ENCODE measurements at regions not wholly inside any gene's neighbourhood (a gene's known extent, or its start where the extent isn't known, plus 50 kb on each side); places are given as distances from the start of the nearest gene placed in this dataset.
A peak's percentile ranks its signal among the peaks of the same experiment; 100 is the strongest.

GRCh38 chr2:59684116-59684770 lies 869.2 kb downstream of the BCL11A start:
- H3K9me3 ChIP-seq (ENCODE audit: control insufficient read depth, low read depth, low read length) = no peaks in the 10 kb centered on the region
- H3K36me3 ChIP-seq (ENCODE audit: control insufficient read depth, low read depth, low read length) = no peaks in the 10 kb centered on the region
- H3K27me3 ChIP-seq (ENCODE audit: control insufficient read depth, insufficient read depth, low read length) = no peaks in the 10 kb centered on the region
- H3K9ac ChIP-seq (ENCODE audit: low read length) = no peak overlapping the region
- no peak overlapping the region for H3K4me3 ChIP-seq (ENCODE audit: low read length)
- H3K27ac ChIP-seq (ENCODE audit: low read length) = no peak overlapping the region
- H3K4me1 ChIP-seq (ENCODE audit: control insufficient read depth, low read depth, low read length) = no peaks in the 10 kb centered on the region

GRCh38 chr2:59680863-59681262 lies 872.6 kb downstream of the BCL11A start:
- Histone ChIP-seq H3K4me3 (ENCODE audit: low read length) (no peak overlapping the region), H3K27ac (ENCODE audit: low read length) (no peak overlapping the region), H3K27me3 (ENCODE audit: control insufficient read depth, insufficient read depth, low read length) (no peaks in the 10 kb centered on the region), H3K4me1 (ENCODE audit: control insufficient read depth, low read depth, low read length) (no peaks in the 10 kb centered on the region), H3K36me3 (ENCODE audit: control insufficient read depth, low read depth, low read length) (no peaks in the 10 kb centered on the region), H3K9me3 (ENCODE audit: control insufficient read depth, low read depth, low read length) (no peaks in the 10 kb centered on the region), H3K9ac (ENCODE audit: low read length) (no peak overlapping the region)

DNA sequence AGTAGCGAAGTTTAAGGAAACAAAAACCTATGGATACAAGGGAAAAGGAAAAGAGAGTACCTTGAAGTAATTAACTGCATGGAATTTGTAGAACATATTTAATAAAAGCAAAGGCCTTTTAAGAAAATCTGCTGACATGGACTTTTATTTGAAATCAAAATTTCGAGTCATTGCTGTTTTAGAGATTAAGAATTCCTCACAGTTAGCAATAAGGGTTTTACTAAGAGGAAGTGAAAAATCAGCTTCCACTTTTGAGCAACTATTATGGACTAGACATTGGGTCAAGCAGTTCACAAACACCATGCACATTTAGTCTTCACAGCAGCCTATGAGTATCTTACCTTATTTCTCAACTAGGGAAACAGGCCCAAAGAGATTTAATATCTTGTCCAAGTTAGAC lies 876.3 kb downstream of the BCL11A start:
- no peaks in the 10 kb centered on the region for H3K9me3 ChIP-seq (ENCODE audit: control insufficient read depth, low read depth, low read length)
- no peaks in the 10 kb centered on the region for H3K36me3 ChIP-seq (ENCODE audit: control insufficient read depth, low read depth, low read length)
- no peaks in the 10 kb centered on the region for H3K4me1 ChIP-seq (ENCODE audit: control insufficient read depth, low read depth, low read length)
- H3K27me3 ChIP-seq (ENCODE audit: control insufficient read depth, insufficient read depth, low read length) = no peaks in the 10 kb centered on the region
- H3K9ac ChIP-seq (ENCODE audit: low read length) = no peak overlapping the region
- H3K4me3 ChIP-seq (ENCODE audit: low read length) = no peak overlapping the region
- no peak overlapping the region for H3K27ac ChIP-seq (ENCODE audit: low read length)

- Histone ChIP-seq H3K9ac (ENCODE audit: low read length) (no peak overlapping the region), H3K4me1 (ENCODE audit: control insufficient read depth, low read depth, low read length) (no peaks in the 10 kb centered on the region), H3K4me3 (ENCODE audit: low read length) (no peak overlapping the region), H3K36me3 (ENCODE audit: control insufficient read depth, low read depth, low read length) (no peaks in the 10 kb centered on the region), H3K27ac (ENCODE audit: low read length) (no peak overlapping the region), H3K27me3 (ENCODE audit: control insufficient read depth, insufficient read depth, low read length) (no peaks in the 10 kb centered on the region), H3K9me3 (ENCODE audit: control insufficient read depth, low read depth, low read length) (no peaks in the 10 kb centered on the region)
Measured at GRCh38 chr2:59674100-59674499, 879.4 kb downstream of the BCL11A start.

- no peaks in the 10 kb centered on the region for H3K36me3 ChIP-seq (ENCODE audit: control insufficient read depth, low read depth, low read length)
- H3K9ac ChIP-seq (ENCODE audit: low read length) = no peak overlapping the region
- H3K4me1 ChIP-seq (ENCODE audit: control insufficient read depth, low read depth, low read length) = peaks cover 25% of the 10 kb centered on the region
- no peak overlapping the region for H3K27ac ChIP-seq (ENCODE audit: low read length)
- H3K27me3 ChIP-seq (ENCODE audit: control insufficient read depth, insufficient read depth, low read length) = no peaks in the 10 kb centered on the region
- H3K9me3 ChIP-seq (ENCODE audit: control insufficient read depth, low read depth, low read length) = no peaks in the 10 kb centered on the region
- no peak overlapping the region for H3K4me3 ChIP-seq (ENCODE audit: low read length)
Measured at GRCh38 chr2:59665021-59665420, 888.4 kb downstream of the BCL11A start.

GRCh38 chr2:59662127-59662861 lies 891.2 kb downstream of the BCL11A start:
- H3K4me1 ChIP-seq (ENCODE audit: control insufficient read depth, low read depth, low read length) = peaks cover 32% of the 10 kb centered on the region
- H3K4me3 ChIP-seq (ENCODE audit: low read length) = peak overlapping the region; percentile 31
- H3K27me3 ChIP-seq (ENCODE audit: control insufficient read depth, insufficient read depth, low read length) = no peaks in the 10 kb centered on the region
- H3K27ac ChIP-seq (ENCODE audit: low read length) = peak overlapping the region; percentile 33
- no peaks in the 10 kb centered on the region for H3K36me3 ChIP-seq (ENCODE audit: control insufficient read depth, low read depth, low read length)
- H3K9ac ChIP-seq (ENCODE audit: low read length) = no peak overlapping the region
- H3K9me3 ChIP-seq (ENCODE audit: control insufficient read depth, low read depth, low read length) = no peaks in the 10 kb centered on the region

GRCh38 chr2:59660262-59660661 lies 893.2 kb downstream of the BCL11A start:
- H3K4me3 ChIP-seq (ENCODE audit: low read length) = no peak overlapping the region
- H3K9ac ChIP-seq (ENCODE audit: low read length) = no peak overlapping the region
- no peaks in the 10 kb centered on the region for H3K36me3 ChIP-seq (ENCODE audit: control insufficient read depth, low read depth, low read length)
- no peaks in the 10 kb centered on the region for H3K27me3 ChIP-seq (ENCODE audit: control insufficient read depth, insufficient read depth, low read length)
- H3K4me1 ChIP-seq (ENCODE audit: control insufficient read depth, low read depth, low read length) = peaks cover 32% of the 10 kb centered on the region
- no peaks in the 10 kb centered on the region for H3K9me3 ChIP-seq (ENCODE audit: control insufficient read depth, low read depth, low read length)
- H3K27ac ChIP-seq (ENCODE audit: low read length) = no peak overlapping the region

- no peaks in the 10 kb centered on the region for H3K27me3 ChIP-seq (ENCODE audit: control insufficient read depth, insufficient read depth, low read length)
- H3K9me3 ChIP-seq (ENCODE audit: control insufficient read depth, low read depth, low read length) = no peaks in the 10 kb centered on the region
- H3K9ac ChIP-seq (ENCODE audit: low read length) = no peak overlapping the region
- no peak overlapping the region for H3K27ac ChIP-seq (ENCODE audit: low read length)
- H3K4me3 ChIP-seq (ENCODE audit: low read length) = no peak overlapping the region
- peaks cover 27% of the 10 kb centered on the region for H3K4me1 ChIP-seq (ENCODE audit: control insufficient read depth, low read depth, low read length)
- H3K36me3 ChIP-seq (ENCODE audit: control insufficient read depth, low read depth, low read length) = no peaks in the 10 kb centered on the region
Measured at GRCh38 chr2:59658906-59659635, 894.4 kb downstream of the BCL11A start.

DNA sequence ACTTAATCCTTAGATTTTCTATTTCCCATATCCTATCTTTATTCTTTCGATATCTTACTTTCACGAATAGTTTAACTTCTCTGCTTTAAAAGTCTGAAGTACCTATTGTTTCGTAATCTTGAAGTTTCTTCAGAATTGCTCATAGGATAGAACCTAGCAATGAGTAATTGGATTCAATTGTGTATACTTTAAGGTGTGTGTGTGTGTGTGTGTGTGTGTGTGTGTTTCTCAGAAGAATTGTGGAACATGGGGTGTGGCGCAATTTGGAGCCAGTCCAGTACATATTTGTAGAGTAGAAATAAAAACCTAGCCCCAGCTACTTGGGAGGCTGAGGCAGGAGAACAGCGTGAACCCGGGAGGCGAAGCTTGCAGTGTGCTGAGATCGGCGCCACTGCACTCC lies 897.6 kb downstream of the BCL11A start:
- Histone ChIP-seq H3K9ac (ENCODE audit: low read length) (no peak overlapping the region), H3K9me3 (ENCODE audit: control insufficient read depth, low read depth, low read length) (no peaks in the 10 kb centered on the region), H3K4me3 (ENCODE audit: low read length) (no peak overlapping the region), H3K27ac (ENCODE audit: low read length) (no peak overlapping the region), H3K36me3 (ENCODE audit: control insufficient read depth, low read depth, low read length) (no peaks in the 10 kb centered on the region), H3K4me1 (ENCODE audit: control insufficient read depth, low read depth, low read length) (peaks cover 7% of the 10 kb centered on the region), H3K27me3 (ENCODE audit: control insufficient read depth, insufficient read depth, low read length) (no peaks in the 10 kb centered on the region)

DNA sequence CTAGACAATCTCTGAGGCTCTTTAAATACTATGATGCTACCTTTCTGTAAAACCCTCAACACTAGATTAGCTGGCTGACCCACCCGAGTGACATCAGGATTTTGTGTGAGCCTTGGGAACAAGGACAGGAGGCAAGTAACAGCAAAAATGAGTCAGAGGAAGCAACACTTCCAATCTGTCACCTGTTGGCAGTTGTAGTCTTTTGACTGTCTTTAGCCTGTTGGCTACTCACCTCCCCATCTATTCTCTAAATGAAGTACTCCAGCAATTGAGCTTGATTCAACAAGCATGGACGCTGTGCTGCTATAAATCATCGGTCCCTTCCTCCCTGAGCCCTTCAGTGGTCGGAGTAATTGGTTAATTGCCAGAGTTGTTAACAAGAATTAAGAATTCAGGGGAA lies 898.7 kb downstream of the BCL11A start:
- no peaks in the 10 kb centered on the region for H3K9me3 ChIP-seq (ENCODE audit: control insufficient read depth, low read depth, low read length)
- H3K4me3 ChIP-seq (ENCODE audit: low read length) = no peak overlapping the region
- no peak overlapping the region for H3K9ac ChIP-seq (ENCODE audit: low read length)
- H3K27me3 ChIP-seq (ENCODE audit: control insufficient read depth, insufficient read depth, low read length) = no peaks in the 10 kb centered on the region
- no peak overlapping the region for H3K27ac ChIP-seq (ENCODE audit: low read length)
- H3K4me1 ChIP-seq (ENCODE audit: control insufficient read depth, low read depth, low read length) = peaks cover 7% of the 10 kb centered on the region
- H3K36me3 ChIP-seq (ENCODE audit: control insufficient read depth, low read depth, low read length) = no peaks in the 10 kb centered on the region

GRCh38 chr2:59653164-59653563 lies 900.3 kb downstream of the BCL11A start:
- Histone ChIP-seq H3K27ac (ENCODE audit: low read length) (no peak overlapping the region), H3K9me3 (ENCODE audit: control insufficient read depth, low read depth, low read length) (no peaks in the 10 kb centered on the region), H3K9ac (ENCODE audit: low read length) (no peak overlapping the region), H3K4me1 (ENCODE audit: control insufficient read depth, low read depth, low read length) (no peaks in the 10 kb centered on the region), H3K36me3 (ENCODE audit: control insufficient read depth, low read depth, low read length) (no peaks in the 10 kb centered on the region), H3K4me3 (ENCODE audit: low read length) (no peak overlapping the region), H3K27me3 (ENCODE audit: control insufficient read depth, insufficient read depth, low read length) (no peaks in the 10 kb centered on the region)

Measured in iPS-18a (cell line).